EH (cell line): ENCODE measurements at regions not wholly inside any gene's neighbourhood (a gene's known extent, or its start where the extent isn't known, plus 50 kb on each side); places are given as distances from the start of the nearest gene placed in this dataset.

Source experiments
- DNase-seq: peaks from one replicate; pipeline ENCODE4 v3.0.0-alpha.2; 2015; ENCODE audit warnings: low read depth

DNA sequence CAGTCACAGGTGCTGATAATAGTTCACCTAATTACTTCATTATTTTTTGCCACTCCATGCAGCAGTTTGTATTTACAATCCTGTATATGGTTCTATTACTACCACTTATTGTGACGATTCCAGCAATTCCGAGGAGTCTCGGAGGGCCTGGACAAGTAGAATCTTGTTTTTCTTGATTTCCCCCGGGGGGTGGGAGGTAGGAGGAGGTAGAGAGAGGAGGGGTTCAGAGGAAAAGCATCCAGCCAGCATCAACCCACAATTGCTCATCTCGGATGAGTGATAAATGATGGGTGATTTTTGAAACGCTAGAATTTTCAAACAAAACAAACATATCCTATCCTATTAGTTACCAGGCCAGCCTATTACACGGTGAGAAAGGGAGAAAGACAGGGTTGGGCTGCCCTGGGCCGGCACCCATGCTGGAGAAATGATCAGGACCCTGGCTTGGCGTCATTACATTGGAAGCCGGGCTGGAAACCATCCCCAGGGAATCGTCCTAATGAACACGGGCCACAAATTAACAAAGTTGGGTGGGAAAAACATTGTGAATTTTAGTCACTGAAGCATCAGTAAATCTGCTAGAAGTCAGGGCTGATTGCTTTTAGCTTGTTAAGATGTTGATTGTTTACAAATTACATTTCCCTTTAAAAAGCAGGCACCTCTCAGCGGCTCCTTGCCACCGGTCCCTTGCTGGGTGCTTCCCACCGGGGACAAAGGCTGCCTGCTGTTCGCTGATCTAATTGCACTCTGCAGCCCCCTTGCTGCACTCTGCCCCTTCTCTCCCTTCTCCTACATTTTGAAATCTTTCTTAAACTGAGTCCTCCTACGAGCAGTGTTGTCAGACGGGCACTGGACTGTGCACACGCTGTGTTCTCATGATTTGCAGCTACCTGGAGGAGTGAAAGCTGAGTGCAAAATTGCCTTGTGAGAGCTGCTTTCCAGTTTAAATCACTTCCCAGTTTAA lies 95.5 kb downstream of the FAM204A start:
- DNase-seq: no peak

DNA sequence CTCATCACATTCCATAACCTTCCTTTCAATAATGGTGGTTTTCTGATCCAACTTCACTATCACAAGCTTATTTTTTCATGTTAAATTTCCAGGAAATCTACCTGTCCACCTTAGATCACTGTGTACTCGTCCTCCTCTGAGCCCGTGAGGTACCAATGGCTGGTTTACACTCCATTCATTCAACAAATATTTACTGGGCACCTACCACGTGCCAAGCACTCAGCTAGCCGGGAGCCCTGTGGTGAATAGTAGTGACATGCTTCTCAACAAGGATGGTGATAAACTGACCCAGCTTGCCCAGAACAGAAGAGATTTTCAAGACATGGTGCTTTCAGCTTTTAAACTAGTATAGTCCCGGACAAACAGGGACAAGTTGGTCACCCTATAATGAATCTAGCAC lies 98.2 kb downstream of the FAM204A start:
- no peak for DNase-seq

DNA sequence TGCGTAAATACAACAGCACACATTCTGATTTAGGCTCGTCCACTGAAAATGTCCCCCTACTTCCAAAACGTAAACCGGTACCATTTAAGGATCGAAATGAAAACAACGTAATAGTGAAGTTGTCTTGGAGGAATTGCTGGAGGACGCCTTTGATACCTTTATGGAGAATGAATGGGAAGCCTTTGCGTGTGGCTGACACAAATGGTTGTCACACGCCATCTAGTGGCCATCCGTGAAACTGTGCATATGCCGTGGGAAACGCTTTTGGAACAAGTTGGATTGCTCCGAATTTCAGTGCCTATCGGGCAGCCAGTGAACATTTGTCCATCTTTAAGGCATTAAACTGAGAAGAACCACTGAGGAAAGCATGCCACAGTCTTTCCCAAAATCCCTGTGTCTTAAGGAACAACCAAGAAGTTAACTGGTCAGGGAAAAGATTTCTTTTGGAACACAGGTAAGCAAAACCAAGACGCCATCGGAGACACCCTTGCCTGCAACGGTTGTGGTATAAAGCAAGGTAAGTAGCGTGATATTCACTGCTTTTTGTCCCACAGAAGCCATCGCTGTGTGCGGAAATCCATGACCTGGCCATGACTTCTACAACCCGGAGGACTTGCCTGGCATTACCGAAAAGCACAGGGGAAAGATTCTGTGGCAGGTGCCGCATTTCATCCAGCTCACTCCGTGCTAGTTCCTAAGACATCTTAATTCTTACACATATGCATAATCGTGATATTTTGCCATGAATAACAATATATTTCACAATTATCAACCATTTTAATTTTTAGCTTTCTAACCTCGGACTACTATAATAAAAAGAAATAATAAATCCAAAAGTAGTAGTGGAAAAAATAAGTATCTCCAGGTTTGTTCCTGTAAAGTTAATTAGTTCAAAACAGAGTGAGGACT lies 100.6 kb downstream of the FAM204A start:
- peak; percentile 71 for DNase-seq

DNA sequence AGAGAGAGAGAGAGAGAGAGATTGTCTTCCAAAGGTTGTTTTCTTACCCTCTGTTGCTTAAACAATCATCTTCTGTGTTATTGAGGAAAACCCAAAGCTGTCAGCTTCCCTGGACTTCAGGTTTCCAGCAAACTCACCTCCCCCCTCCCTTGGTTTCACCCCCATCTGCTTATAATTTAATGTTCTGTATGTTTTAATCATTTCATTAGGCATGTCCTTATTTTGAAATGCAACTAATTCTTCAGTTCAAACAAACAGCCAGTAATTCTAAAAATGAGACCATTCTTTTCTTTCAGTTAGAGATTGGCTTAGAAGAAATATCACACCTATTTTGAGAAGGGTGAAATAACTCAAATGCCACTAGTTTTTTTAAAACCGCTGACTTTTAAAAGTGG lies 102.9 kb downstream of the FAM204A start:
- DNase-seq: no peak

DNA sequence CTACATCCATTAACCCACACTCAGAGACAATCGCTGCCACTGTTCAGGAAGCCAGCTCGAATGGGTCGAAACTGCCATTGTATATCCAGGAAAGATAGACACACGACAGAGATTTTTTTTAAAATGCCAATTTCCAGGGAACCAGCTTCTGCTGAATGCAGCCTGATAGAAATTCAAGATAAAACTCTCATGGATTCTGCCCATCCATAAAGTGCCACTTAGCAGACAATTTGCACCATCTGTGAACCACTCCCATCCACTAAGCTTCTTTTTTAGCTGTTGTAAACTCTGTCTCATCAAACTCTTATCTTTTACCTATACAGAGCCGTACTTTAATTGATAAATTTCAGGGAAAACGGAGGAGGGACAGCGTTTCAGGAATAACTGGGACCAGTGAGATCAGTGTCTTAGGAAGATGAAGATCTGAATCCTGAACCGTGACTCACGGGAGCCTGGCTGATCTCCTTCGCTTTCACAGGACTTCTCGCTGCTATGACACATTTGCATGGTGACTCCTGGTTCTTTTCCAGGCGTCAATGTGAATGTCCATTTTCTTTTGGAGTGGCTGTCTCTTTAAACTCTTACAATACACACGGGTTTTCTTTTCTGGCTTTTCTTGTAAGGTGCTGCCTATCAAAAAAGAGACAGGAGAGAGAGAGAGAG lies 103.4 kb downstream of the FAM204A start:
- DNase-seq: peak; percentile 59

DNA sequence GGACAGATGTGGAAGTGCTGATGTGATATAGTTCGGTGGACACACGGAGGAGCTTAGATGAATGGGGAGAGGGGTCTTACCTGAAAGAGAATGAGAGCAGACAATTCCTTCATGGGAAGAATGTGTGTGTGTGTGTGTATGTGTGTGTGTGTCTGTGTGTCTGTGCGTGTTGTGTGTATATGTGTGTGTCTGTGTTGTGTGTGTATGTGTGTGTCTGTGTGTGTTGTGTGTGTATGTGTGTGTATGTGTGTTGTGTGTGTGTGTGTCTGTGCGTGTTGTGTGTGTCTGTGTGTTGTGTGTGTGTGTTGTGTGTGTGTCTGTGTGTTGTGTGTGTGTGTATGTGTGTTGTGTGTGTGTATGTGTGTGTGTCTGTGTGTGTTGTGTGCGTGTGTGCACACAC lies 104.2 kb downstream of the FAM204A start:
- no peak for DNase-seq

DNA sequence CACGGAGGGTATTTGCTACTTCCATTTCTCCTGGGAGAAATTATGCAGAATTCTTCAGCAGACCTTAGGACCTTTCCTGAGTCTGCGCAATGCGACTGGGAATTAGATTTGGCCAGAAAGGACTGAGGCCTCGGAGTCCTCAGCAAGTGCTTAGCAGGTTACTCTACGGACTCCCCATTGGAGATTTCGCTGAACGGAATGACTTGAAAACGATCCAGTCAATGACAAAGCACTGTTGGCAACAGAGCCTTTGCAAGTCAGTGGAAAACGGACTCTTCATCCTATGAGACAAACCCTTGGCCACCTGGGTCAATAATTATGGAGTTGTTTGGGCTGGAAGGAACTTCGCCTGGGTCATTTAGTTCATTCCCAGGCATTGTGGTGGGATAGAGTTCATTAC lies 107.4 kb downstream of the FAM204A start:
- DNase-seq: no peak

DNA sequence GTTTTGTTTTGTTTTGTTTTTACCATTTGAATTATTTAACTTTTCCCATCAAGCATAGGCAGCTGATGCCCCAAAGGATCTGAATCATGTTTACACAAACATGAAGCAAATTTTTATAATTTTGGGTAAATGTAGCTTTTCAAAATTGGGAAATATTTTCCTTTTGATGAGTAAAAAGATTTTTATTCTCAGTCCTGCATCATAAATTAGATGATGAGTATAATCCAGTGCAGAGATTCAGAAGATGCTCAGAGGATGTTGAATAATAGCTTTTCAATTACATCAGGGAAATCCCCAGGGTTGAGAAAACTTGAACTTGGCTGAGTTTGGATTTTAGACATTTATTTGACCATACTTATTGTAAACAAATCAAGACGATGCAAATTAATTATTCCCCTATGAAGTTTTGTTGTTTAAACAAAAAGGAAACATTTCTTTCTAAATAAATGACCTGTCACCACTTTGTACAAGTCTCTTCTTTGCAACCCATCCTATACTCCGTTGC lies 121.7 kb downstream of the FAM204A start:
- DNase-seq: no peak

DNA sequence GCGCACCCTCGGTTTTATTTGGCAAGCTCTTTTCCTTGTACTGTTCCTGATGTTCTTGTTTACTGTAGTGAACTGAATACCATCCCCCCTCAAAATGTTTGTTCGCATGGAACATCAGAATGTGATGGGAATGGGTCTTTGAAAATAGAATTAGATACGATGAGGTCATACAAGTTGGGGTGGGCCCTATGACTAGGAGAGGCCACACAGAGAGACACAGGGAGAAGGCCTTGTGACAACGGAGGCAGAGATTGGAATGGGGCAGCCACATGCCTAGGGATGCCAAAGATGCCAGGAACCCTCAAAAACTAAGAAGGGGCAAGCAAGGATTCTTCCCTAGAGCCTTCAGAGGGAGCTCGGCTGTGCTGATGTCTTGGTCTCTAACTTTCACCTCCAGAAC lies 123.6 kb downstream of the FAM204A start:
- DNase-seq: no peak

DNA sequence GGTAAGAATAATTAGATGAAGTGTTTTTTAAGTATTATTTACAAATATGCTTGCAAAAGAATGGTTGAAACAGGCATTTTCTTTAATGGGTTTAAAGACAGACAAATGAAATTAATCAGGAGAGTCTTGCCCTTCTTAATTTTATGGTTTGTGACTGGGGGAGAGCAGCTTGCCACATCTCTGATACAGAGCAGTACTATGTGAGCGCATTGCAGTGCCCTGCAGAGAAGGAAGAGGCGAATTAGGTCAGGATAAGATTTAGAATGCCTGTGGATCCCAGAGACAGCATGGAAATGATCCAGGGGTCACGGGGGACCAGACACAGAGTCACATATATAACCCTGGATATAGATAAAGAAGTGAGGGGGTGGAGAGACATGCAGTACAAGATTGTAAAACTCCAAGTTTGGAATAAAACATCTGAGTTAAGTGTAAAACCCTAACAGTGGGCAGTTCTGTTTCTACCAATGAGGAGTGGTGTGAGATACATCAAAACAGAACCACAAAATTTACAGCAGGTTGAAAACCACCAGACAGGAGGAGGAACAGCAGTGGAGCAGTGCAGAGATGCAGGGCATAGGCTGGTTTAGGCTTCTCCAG lies 125.5 kb downstream of the FAM204A start:
- DNase-seq: no peak

DNA sequence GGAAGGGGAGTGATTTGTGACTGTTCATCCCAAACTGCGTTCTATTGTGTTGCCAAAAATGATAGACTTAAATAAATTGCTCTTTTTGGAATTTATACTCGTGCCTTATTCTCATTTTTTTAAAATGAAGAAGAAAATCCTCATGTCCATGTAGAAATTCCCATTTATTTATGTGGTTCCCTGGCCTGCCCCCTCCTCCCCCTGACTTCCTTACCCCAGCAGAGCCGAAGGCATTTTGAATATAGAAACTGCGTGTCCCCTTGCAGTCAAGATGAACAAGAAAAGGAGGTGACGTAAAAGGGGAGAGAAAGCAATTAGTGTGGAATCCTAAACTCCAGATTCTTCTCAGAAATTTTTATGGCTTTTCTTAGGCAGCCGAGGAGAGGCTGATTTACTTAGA lies 126.1 kb downstream of the FAM204A start:
- no peak for DNase-seq

DNA sequence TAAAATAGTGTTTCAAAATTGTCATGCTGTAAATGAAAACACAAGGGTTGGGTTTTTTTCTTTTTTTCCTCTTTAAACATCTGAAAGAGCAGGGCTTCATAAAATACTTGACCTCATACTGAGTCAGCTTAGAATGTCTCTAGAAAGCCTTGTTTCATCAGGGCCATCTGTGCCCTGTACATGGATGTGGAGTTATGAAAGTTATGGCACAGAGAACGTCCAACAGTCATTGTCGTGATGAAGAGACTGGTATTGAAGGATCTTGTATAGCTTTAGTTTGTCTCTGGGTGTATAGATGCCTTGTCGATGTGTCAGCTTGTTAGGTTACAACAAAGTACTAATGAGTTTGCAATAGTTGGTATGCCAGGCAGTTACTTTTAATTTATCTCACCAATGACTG lies 127.3 kb downstream of the FAM204A start:
- DNase-seq: no peak

DNA sequence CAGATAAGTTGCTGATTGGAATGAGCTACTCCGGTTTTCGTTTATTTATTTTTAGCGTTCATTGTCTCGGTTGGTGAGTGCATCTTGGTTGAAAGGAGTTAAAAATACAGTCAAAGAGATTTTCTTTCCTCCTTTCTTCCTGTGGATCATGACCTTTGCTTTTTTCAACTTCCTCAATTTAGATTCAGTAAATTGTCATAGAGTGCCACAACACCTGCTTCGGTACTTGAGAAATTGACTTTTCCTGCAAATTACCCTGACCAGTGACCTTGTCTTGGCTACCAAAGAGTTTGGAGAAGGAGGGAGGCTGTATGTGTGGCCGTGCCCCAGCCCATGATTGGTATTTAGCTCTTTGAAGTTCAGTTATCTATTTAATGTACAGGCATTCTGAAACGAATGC lies 128.7 kb downstream of the FAM204A start:
- DNase-seq: no peak

DNA sequence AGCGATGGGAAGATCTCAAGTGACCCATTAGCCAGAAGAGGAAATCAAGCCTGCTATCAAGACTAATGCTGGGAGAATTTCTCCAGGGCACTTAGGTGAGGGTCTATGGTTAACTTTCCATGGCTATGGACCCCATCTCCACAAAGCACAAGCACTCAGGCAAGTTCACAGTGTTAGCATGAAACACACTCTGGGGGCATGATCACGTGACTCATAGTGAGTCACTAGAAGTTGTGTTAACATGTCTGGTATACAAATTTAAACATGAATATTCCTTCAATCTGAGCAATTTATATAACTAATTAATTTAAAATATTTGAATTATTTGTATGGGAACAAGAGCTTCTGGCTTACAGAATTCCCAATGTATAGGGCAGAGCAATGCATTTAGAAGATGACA lies 131.8 kb downstream of the FAM204A start:
- peak; percentile 3 for DNase-seq

DNA sequence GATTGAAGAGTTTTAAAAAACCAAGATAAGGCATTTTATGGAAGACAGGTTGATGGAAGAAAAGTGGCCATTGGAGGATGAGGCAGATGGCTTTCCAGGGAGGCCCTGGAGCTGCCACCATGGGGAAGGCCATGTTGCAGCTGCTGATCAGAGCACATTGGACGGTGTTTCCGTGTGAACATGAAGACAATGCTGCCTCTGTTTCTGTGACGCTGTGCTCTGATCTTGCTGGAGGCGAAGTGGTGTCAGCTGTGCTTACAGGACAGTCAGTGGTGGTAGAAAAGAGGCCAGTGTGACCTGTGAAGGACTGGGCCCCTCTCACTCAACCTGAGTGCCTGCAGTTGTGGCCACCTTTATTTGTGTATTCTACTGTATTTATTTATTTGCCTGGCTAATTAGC lies 132.9 kb downstream of the FAM204A start:
- no peak for DNase-seq

DNA sequence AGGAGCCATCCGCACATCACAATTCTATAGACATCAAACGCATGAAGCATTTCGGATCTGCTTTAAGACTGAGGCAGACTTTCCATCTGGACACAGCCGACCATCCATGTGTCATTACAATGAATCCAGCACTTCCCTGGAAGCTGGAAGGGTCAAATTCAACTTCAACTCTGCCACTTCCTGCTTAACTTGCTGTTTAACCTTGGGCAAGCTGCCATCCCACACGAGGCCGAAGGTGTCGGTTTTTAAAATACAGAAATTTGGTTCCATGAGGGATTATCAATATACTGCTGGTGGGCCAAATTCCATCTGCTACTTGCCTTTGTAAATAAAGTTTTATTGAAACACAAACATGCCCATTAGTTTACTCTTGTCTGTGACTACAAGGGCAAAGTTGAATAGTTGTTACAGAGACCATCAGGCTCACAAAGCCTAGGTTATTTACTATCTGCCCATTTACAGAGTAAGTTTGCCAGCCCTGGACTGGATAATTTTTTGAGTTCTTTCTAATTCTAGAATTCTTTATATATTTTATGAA lies 134.6 kb downstream of the FAM204A start:
- DNase-seq: no peak

DNA sequence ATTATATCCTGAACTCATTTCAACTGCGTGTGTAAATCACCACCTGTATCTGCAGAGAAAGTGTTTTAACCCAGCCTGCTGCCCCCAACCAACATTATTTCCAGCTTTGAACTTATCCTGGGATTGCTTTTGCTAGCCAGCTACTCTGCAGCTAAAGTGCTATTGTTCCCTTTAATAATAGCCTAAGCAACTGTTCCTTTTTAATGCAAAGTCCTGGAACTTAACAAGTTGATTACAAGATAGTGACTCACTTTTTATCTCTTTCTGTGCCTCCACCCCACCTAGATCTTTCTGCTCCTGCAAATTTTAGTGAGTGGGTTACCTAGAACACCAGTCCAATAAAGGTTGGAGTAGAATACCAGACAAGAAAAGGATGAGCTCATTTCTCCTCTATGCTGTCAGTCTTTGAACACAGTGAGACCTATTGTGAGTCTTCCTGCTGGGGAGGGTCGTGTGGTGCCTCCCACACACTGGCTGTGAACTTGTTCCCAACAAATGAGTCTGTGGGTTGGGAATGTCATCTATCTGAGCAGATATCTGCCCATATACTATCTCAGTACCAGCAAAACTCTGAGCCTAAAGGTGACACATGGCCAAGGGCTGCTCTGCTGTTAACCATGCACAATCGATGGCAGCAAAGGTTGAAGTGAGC lies 137.7 kb downstream of the FAM204A start:
- DNase-seq: no peak

DNA sequence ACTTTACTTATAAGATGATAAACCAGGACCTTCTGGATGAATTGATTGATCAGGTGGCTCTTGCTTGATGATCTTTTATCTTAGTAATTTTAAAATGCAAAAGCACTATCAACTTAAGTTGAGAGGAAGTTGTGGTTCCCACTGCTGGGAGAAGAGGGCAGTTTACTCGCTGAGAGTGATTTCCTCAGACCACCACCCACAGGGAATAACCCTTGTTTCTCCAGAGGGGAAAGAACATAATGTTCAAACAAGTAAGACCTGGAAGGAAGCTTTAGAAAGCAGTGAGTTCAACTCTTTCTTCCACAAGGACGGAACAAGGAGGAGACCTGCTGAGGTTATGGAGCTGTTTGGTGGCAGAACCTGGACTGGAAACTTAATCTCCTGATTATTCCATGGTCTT lies 138.7 kb downstream of the FAM204A start:
- DNase-seq: no peak

DNA sequence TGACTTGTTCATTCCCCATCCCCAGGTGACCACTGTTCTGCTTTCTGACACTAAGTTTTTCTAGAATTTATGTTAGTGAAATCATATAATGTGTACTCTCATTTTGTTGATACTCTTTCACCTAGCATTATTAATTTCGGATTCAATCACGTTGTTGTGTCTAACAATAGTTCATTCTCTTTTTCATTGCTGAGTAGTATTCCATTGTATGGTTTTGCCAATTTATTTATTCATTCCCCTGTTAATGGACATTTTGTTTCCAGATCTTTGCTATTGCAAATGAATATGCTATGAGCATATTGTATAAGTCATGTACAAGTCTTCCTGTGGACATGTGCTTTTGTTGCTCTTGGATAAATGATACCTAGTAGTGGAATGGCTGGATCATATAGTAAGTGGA lies 146.4 kb downstream of the FAM204A start:
- no peak for DNase-seq

DNA sequence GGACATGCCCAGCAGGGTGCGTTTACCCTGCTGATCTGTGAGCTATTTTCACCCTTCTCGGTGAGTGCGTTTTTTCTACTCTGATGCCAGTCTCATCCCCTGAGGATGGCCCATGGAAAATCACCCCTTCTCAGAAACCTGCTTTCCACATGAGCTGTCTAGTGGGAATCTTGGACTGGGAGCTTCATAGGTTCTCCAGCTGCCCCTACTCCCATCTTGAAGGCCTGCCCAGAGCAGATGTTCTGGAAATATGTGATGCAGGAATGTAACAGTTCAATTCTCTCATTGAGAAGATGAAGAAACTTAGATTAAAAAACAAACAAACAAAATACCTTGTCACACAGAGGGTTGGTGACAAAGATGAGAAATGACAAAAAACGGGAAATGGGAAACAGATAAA lies 146.9 kb upstream of the RAB11FIP2 start:
- DNase-seq: no peak

DNA sequence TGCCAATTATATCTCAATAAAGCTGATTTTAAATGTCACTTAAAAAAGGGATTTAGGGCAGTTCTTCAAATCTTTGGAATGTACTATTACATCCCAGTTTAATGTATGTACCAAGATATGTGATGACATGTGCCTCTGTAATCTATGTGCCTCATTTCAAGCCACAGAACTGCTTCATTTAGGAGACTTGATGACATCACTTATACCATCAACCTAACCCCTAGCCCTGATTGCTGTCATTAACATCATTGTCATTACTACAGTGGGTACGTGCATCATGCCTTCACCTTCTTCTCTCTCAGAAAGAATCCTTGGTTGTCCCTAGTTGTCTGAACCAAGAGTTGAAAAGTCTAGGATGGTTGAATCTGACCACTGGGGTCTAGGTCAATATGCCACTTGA lies 134.3 kb upstream of the RAB11FIP2 start:
- DNase-seq: no peak
